HCEC 1CT (cell line): ENCODE measurements at regions not wholly inside any gene's neighbourhood (a gene's known extent, or its start where the extent isn't known, plus 50 kb on each side); places are given as distances from the start of the nearest gene placed in this dataset.
"Not testable (repeated sequence)": the region's sequence is repeated elsewhere in the genome, so short reads cannot be mapped to it uniquely, and the experiment has no call there.

ENCODE experiments used
- DNase-seq: peaks from one replicate; pipeline ENCODE4 v3.0.0-alpha.2; 2017

DNA sequence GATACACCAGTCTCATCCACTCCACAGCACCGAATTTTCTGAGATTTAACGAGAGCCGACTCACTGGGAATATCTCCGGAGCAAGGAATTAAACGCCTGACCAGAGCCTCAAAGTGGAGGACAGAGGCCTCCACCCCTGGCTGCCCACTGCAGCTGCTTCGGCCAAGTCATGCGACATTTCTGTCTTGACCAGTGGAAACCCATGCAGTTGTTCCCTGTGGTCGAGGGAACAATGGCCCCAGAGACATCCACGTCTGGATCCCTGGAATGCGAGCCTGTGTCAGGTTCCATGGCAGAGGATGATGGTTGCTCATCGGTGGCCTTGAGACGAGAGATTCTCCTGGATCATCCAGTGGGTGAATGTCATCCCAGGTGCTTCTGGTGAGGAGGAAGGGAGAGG, 65.7 kb upstream of the INSIG1 start:
- DNase-seq: no peak

GRCh38 chr7:155232911-155233310, 64.8 kb upstream of the INSIG1 start:
- no peak for DNase-seq

DNA sequence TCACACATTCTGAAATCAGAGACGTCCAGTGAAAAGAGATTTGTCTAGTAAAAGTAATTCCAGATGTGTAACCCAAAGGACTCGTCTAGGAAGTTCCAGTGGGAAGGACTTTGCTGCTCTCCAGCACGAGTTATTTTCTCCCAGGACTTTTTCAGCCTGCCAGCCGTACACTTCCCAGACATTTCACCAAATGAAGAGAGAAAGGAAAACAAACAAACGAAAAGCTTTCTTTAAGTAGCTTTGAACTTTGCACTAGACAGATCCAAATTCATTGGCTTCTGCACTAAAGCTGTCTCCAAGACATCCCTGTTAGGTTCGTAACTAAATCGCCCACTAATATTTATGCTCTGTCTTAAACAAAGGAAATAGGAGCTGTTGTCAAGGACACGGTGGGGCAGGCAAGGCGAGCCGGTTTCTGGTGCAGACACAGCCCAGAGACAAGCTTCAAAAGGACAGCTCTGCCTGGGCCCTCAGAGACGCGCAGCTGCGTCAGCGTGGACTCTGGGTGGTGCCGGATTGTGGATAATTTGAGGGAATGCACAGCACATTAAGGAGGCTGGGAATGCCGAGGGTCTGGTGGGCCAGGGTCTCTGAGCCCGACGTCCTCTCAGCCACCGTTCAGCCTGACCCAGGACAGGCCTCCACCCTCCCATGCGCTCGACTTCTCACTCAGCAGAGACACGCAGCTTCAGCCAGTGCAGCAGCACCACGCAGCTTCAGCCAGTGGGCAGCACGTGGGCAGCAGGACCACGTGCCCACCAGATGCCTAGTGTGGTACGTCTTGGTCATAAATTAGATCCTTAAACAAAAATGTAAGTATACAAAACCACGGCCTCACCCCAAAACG, 64.1 kb upstream of the INSIG1 start:
- DNase-seq: no peak

GRCh38 chr7:155234158-155234492, 63.6 kb upstream of the INSIG1 start:
- peak; percentile 8 for DNase-seq

DNA sequence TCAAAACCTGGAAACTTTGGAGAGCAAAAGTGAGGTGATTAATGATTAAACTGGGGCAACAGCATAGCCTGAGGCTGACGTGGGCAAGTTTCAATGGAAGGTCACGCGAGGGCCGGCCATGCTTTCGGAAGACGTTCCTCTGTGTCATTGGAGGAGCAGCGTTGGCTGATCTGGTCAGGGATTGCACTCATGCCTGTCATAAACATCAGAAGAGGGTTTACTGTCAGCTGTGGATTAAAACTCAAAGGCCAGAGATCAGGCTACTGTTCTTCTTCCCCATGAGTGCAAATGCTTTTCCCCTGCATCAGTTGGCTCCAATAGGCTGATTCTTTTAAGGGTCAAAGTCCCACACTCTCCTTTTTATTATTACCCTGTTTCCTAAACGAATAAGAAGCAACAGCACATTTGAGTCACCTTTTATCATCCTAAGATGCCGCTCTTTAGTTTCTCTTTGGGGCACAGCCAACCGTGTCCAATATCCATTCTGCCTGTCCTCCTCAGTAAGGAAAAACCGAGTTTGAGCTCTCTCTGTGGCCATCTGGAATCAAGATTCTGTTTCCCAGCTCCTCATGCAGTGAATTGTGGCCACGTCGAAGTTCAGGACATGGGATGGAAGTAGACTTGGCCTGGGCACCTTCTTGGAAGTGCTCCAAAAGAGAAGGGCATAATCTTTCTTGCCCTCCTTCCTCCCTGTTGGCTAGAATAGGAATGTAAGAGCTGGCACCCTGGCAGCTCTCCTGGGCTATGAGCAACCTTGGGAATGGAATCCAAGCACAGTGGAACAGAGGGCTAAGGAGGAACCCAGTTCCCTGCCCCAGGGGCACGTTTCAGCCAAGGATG, 62.5 kb upstream of the INSIG1 start:
- DNase-seq: no peak

- no peak for DNase-seq
Measured at GRCh38 chr7:155236386-155236785, 61.3 kb upstream of the INSIG1 start.

- DNase-seq: no peak
Measured at GRCh38 chr7:155237297-155237696, 60.4 kb upstream of the INSIG1 start.

- no peak for DNase-seq
Measured at GRCh38 chr7:155237730-155238129, 59.9 kb upstream of the INSIG1 start.

GRCh38 chr7:155239431-155240087, 58.1 kb upstream of the INSIG1 start:
- not testable (repeated sequence) for DNase-seq

DNA sequence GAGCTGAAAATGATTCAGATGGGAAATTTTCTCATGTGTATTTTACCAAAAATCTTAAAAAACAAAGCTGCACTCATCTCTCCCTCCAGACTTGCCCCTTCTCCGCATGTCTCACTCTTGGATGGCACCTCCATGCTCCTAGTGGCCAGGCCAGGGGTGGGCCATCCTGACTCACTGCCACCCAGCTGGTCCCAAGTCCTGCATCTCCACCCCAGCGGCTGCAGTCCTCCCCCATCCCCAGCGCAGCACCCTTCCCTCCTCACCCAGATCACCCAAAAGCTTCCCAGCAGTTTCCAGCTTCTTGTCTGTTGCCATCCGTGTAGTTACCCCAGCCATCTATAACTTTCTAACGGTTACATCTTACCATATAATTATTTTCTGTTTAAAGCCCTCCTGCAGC, 53.0 kb upstream of the INSIG1 start:
- no peak for DNase-seq

DNA sequence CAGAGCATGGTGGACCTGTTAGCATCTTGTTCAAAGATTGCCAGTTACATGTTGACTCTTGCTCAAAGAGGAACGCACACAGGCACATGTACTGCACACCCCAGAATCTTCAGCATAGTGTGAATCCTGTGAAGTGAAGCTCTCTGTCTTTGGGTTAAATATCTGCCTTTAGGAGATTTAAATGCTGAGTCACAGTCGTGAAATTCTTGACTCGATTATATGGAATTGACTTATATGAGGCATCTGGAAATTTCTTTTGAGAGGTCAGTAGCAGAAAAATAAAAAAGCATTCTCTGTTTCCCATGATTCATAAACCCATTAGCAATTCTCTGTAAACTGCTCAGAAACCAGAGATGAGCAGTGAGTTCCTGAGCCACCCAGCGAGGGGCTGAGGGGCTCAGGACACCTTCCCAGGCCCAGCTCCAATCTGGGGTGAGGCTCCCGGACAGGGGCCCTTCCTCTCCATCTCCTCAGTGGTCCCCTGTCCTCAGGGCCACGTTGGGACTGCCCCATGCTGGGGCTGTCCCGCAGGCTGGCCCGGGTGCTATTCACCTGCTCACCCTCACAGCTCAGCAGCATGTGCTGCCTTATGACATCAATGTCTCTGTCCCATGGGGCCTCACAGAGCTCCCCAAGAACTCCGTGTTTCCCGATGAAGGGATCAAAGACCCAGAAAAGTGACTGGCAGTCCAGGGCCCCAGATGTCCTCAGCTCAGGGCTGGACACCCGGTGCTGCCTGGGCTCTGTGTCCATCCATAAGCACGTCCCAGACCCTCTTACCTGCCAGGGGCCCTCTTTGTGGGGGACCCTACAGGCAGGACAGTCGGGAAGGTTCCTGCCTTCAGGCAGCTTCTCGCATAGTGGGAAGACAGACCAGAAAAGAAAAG, 50.0 kb upstream of the INSIG1 start:
- DNase-seq: peak; percentile 15
